GM19397 (cell line): ENCODE measurements at regions not wholly inside any gene's neighbourhood (a gene's known extent, or its start where the extent isn't known, plus 50 kb on each side); places are given as distances from the start of the nearest gene placed in this dataset.
"Not testable (repeated sequence)": the region's sequence is repeated elsewhere in the genome, so short reads cannot be mapped to it uniquely, and the experiment has no call there.

ENCODE experiments used
- ATAC-seq: cut with Tn5 transposase; IDR thresholded peaks from one replicate; pipeline ENCODE4 v1.9.1; 2021; ENCODE audit warnings: mild to moderate bottlenecking, moderate library complexity; ENCODE audit not compliant: unreplicated experiment

DNA sequence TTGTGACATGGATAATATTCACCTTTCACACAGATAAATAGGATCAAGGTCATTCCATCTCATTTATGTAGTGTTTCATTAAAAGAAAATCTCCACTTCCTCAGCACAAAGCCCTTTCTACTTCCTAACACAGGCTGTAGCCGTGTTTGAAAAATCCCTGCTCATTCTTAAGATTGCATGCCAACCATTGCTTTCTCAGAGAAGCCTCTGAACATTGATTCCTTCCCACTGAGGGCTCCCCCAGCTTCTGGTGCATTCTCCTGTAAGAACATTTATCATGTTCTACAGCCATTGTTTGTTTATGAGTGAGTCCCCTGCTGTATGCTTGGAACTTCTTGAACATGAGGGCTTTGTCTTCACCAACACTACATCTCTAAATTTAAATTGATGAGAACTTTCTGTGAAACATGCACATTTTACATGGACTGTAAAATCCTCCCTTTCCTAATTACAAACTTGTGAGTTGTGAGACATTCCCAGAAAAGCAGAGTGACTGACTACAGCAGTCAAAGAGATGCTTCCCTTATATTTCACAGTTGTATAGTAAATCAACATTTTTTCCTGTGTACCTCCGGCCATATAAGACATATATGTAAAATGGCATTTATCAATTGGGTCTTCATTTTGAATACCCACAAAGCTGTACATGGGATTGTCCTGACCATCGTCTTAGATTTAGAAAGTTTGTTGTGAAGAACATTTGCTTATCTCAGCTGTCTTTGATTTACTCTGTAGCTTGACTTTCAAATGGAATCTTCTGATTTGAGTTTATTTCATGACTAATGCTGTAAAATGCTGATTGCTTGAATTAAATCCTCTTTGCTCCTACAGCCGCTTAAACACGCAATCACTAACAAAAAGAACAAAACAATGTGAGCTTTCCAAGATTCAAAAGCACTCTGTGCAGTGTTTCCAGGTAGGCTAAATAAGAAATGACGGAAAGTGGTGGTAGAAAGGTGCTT, 600.5 kb upstream of the SLIT2 start:
- no peak for ATAC-seq

- no peak for ATAC-seq
These were observed 606.1 kb upstream of the SLIT2 start for GRCh38 chr4:19645589-19645988.

DNA sequence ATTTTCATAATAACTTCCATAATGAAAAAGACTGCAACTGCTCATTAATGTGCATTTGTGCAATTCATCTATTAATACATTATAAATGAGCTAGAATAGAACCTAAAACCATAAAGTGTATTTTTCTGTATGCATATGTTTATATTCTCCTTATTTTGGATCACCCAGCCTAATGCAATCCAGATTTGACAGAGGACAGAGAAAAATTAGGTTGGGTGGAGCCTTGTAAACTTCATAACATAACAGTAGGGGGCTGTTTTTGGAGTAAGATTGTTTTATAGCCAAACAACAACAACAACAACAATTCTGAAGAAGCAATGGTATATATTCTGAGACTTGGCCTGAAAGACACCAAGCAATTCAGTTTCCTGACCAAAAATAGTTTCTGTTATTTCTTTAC, 615.3 kb upstream of the SLIT2 start:
- no peak for ATAC-seq

DNA sequence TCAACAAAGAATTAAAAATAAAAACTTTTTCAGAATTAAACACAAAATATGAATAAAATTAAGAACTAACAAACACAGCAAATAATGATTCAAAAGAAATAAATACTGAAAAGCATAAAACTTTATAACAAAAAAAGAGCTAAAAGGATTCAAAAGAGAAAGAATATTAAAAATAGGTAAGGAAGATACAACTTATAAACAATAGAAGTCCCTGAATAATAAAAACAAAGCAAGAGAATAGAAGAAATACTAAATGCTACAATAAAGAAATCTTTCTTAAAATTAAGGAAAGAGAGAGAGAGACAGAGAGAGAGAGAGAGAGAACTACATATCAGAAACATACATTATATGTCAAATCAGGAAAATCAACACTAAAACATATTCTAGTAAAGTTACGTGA, 619.9 kb upstream of the SLIT2 start:
- ATAC-seq: no peak

GRCh38 chr4:19623866-19624265, 627.8 kb upstream of the SLIT2 start:
- no peak for ATAC-seq

DNA sequence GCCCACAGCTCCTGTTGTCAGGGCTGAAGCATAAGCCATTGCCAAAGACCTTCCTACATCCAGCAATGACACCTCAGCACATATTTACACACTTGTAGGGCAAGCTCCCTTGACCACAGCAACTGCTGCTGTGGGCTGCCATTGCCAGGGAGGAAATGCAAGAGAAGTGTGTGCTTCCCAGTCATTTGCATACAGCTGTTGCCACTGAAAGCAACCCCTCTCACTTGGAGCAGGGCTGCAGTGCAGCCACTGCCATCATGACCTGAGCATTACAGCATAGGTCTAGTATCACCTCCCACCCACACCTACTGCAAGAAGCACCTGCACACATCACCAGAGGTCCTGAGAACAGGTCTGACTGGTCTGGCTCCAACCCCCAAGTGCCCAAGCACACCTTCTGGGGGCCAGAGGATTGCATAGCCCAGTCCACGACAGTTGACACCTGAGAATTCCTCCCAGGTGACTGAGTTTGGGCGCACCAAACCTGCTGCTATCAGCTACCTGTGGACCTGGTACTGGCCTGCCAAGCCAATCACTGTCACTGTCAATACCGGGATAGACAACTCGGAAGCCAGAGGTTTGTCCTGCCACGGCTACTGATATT, 636.5 kb upstream of the SLIT2 start:
- ATAC-seq: no peak

GRCh38 chr4:19614171-19614570, 637.5 kb upstream of the SLIT2 start:
- ATAC-seq: no peak

- no peak for ATAC-seq
These were observed 655.4 kb upstream of the SLIT2 start for GRCh38 chr4:19596342-19596741.

DNA sequence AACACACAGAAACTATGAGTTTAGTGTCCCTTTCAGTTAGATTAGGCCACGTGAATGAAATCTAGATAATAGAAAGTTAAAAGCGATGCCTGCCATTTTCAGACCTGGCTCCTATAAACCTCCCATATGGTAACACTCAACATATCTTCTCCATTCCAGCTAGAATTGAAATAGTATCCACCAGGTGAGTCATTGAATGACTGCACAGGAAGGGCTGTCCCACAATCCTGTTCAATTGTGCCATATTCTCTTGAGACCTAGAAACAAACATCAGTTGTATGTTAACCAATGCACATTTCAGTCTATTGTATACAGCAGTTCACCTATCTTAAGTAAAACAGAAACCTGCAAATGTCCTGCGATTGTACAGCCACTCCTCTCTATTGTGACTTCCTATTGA, 659.3 kb upstream of the SLIT2 start:
- ATAC-seq: no peak

GRCh38 chr4:19583827-19584569, 667.7 kb upstream of the SLIT2 start:
- ATAC-seq: no peak

DNA sequence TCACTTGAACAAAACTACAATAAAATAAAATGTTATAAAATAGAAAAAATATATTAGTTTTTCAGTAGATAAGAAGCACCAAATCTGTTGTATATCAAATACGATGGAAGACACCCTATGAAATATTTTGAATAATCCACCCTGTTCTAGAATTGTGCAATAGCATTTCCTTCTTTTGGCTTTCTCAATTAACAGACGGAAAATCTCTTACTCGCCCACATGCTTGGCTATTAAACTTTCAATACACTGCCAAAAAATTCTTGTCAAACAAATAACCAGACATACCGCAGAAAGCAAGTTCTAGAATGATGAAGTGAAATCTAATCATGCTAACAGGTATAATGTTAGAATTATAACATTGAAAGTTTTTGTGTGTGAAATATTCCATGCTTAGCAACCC, 671.6 kb upstream of the SLIT2 start:
- ATAC-seq: no peak

GRCh38 chr4:19579608-19580007, 672.1 kb upstream of the SLIT2 start:
- ATAC-seq: no peak

DNA sequence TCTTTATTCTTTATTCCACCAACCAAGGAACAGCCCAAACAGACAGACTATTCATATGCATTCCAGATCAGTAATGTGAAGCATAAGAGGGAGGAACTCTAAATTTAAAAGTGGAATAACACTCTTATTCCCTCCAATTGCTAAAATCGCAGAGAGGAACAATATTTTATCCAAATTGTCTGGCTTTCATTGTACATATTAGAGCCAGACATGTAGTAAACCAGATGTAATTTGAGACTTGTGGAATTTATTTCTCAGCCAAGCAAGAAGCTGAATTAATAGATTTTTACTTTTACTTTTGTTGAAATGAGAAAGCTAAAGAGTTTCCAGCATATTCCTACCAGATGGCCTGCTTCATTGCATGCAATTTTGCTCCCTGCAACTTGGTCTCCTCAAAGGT, 674.6 kb upstream of the SLIT2 start:
- ATAC-seq: no peak

- no peak for ATAC-seq
These were observed 675.8 kb upstream of the SLIT2 start for GRCh38 chr4:19575924-19576323.

GRCh38 chr4:19566041-19566440, 685.7 kb upstream of the SLIT2 start:
- ATAC-seq: no peak

- no peak for ATAC-seq
These were observed 689.2 kb upstream of the SLIT2 start for GRCh38 chr4:19562456-19562855.

DNA sequence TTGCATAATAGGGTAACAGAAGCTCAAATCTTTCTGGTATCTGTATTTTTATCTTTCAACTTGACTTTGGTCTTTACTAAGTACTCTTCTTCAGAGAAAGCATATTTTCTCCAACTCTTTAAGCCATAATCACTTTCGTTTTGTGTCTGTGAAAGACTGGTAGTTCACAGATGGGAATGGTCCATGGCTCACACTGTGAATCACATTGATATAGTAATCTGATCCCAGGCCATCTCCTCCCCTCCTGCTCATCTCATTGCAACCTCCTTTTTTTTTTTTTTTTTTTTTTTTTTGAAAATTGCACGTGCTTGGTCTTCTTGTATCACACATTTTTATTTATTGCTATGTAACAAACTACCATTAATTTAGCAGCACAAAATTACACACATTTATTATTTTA, 694.5 kb upstream of the SLIT2 start:
- no peak for ATAC-seq

GRCh38 chr4:19556276-19556675, 695.4 kb upstream of the SLIT2 start:
- ATAC-seq: not testable (repeated sequence)

DNA sequence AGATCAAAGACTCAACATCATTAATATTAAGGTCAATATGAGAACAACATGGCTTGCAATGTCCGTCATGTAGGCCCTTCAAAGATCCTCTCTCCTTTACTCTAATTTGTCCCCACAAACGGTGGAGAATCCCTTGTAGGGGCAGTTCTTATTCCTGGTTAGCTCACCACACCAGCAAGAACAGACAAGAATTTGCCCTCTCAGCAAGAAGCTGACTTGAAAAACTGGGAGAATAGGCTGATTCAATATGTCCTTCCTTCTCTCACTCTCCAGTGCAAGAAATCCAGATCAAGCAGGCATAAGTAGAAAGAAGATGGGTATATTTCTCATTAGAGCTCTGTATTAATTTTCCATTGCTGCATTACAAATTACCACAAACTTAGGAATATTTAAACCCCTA, 704.2 kb upstream of the SLIT2 start:
- ATAC-seq: no peak

- no peak for ATAC-seq
These were observed 707.1 kb upstream of the SLIT2 start for GRCh38 chr4:19544446-19545125.

DNA sequence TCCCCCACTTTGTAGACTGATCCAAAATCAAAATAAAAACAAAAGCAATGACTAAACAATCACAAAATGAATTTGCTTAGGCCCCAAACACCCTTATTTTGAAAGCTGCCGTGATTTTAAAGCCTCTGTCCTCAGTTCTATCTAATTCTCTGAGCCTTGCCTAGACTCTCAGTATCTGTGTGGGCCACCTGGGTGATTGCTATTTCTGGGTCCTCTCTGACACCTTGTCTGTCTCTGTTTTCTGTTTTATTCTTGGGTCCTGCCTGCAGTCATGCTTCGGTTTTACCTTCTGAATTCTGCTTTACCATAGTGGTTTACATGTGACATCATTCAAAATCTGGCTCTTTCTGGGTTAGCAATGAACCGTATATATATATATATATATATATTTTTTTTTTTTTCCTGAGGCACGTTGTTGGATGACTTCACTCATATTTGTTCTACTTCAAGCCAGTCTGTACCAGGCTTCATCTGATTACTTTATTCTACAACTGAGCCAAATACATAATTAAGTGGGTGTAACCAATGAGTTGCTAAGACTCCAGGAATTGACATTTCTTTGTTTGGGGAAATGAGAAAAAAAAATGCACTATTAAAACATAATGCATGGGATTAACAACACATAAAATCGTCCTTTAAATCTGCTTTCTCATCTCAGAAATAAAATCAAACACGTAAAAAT, 710.7 kb upstream of the SLIT2 start:
- no peak for ATAC-seq
